OCI-LY1 (cell line): ENCODE measurements at regions not wholly inside any gene's neighbourhood (a gene's known extent, or its start where the extent isn't known, plus 50 kb on each side); places are given as distances from the start of the nearest gene placed in this dataset.

Experiments used
- H2AFZ ChIP-seq: fragments of 200-600 bp; sonication (generic), shearing (Covaris generic); 2 replicates; pipeline ENCODE4 v1.6.0; 2014; ENCODE audit warnings: antibody characterized with exemption, mild to moderate bottlenecking, low read length
- H3F3A ChIP-seq: fragments of 200-600 bp; sonication (generic), shearing (Covaris generic); 2 replicates; pipeline ENCODE4 v1.6.0; 2014; ENCODE audit warnings: mild to moderate bottlenecking, antibody characterized with exemption, low read length, moderate library complexity; ENCODE audit not compliant: insufficient read depth
- H3K27ac ChIP-seq: fragments of 200-600 bp; sonication (generic); 2 replicates; pipeline ENCODE4 v1.5.1; 2014; ENCODE audit warnings: low read length, mixed run types, mild to moderate bottlenecking, low read depth; ENCODE audit not compliant: poor library complexity, severe bottlenecking
- H3K27me3 ChIP-seq: fragments of 200-600 bp; sonication (generic); 2 replicates; pipeline ENCODE4 v1.6.0; 2014; ENCODE audit warnings: antibody characterized with exemption, mild to moderate bottlenecking, low read length, moderate library complexity; ENCODE audit not compliant: insufficient read depth
- H3K36me3 ChIP-seq: fragments of 200-600 bp; sonication (generic); 2 replicates; pipeline ENCODE4 v1.6.1; 2014; ENCODE audit warnings: mild to moderate bottlenecking, antibody characterized with exemption, low read length, moderate library complexity, mixed read lengths; ENCODE audit not compliant: insufficient read depth
- H3K4me1 ChIP-seq: fragments of 200-600 bp; sonication (generic); 2 replicates; pipeline ENCODE4 v1.5.1; 2014; ENCODE audit warnings: mild to moderate bottlenecking, low read length, moderate library complexity; ENCODE audit not compliant: insufficient read depth, severe bottlenecking
- H3K4me2 ChIP-seq: fragments of 200-600 bp; sonication (generic), shearing (Covaris generic); 2 replicates; pipeline ENCODE4 v1.6.1; 2014; ENCODE audit warnings: low read length
- H3K4me3 ChIP-seq: fragments of 200-600 bp; sonication (generic); 2 replicates; pipeline ENCODE4 v1.5.1; 2014; ENCODE audit warnings: low read length, low read depth, mild to moderate bottlenecking, mixed read lengths; ENCODE audit not compliant: poor library complexity, severe bottlenecking
- H3K79me2 ChIP-seq: fragments of 200-600 bp; shearing (Covaris generic); 2 replicates; pipeline ENCODE4 v1.6.1; 2016; ENCODE audit warnings: mixed run types, low read length, mixed read lengths; ENCODE audit not compliant: insufficient read depth
- H3K9ac ChIP-seq: fragments of 200-600 bp; sonication (generic), shearing (Covaris generic); 2 replicates; pipeline ENCODE4 v1.6.1; 2014; ENCODE audit warnings: mild to moderate bottlenecking, low read length, mixed read lengths
- H3K9me2 ChIP-seq: fragments of 200-600 bp; sonication (generic), shearing (Covaris generic); 2 replicates; pipeline ENCODE4 v1.6.1; 2014; ENCODE audit warnings: low read depth, mild to moderate bottlenecking, low read length, mixed read lengths
- H3K9me3 ChIP-seq: fragments of 200-600 bp; shearing (Covaris generic); 2 replicates; pipeline ENCODE4 v1.6.1; 2014; ENCODE audit warnings: low read length, mixed read lengths
- H4K20me1 ChIP-seq: fragments of 200-600 bp; sonication (generic), shearing (Covaris generic); 2 replicates; pipeline ENCODE4 v1.6.0; 2016; ENCODE audit warnings: mild to moderate bottlenecking, low read length; ENCODE audit not compliant: insufficient read depth
- EZH2 ChIP-seq: fragments of 200-600 bp; sonication (generic), shearing (Covaris generic); IDR thresholded peaks from 2 replicates; pipeline ENCODE4 v1.8.0; 2017; ENCODE audit warnings: borderline replicate concordance, mixed run types, mild to moderate bottlenecking, antibody characterized with exemption, low read length, moderate library complexity, mixed read lengths
- TF ChIP-seq, protein P1 (sequence below): fragments of 200-600 bp; sonication (generic), shearing (Covaris generic); IDR thresholded peaks from 2 replicates; pipeline ENCODE4 v1.5.1; 2017; ENCODE audit warnings: mild to moderate bottlenecking, antibody characterized with exemption, low read length, moderate library complexity, mixed read lengths

DNA sequence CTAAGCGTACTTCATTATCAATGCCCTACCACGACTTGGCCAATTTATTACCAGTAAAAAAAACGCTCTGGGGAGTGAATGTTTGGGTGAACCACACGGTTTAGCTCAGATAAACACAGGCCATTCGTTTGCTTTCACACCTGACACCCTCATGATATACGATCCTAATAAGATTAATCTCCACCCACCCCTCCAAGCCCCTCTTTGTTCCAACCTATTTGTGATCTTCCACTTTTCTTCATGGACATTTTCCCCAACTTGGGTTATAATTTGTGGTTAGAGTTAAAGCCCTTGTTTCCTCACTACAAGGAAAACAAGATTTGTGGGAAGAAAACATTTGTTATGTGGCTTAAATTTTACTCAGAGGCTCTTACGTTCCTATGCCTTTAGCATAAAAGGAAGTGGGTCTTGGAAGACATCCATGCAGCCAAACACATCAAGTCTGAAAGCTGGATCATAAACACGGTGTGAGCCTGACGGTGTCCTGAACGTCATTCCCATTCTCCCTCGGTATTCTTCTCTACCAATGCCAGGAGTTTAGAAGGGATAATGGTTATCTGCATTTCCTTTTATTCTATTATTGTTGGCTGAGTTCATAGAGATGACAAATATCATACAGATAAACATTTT is 518.9 kb downstream of the NR2F2 start:
- Histone ChIP-seq H4K20me1 (no peaks in the 10 kb centered on the region), H3K79me2 (no peaks in the 10 kb centered on the region), H3K9ac (no peak overlapping the region), H2AFZ (no peak overlapping the region), H3K9me3 (no peaks in the 10 kb centered on the region), H3K27ac (no peak overlapping the region), H3F3A (no peaks in the 10 kb centered on the region), H3K4me1 (no peaks in the 10 kb centered on the region), H3K4me3 (no peak overlapping the region), H3K9me2 (no peaks in the 10 kb centered on the region), H3K27me3 (no peaks in the 10 kb centered on the region), H3K36me3 (no peaks in the 10 kb centered on the region), H3K4me2 (no peak overlapping the region)
- TF ChIP-seq, protein P1, sequence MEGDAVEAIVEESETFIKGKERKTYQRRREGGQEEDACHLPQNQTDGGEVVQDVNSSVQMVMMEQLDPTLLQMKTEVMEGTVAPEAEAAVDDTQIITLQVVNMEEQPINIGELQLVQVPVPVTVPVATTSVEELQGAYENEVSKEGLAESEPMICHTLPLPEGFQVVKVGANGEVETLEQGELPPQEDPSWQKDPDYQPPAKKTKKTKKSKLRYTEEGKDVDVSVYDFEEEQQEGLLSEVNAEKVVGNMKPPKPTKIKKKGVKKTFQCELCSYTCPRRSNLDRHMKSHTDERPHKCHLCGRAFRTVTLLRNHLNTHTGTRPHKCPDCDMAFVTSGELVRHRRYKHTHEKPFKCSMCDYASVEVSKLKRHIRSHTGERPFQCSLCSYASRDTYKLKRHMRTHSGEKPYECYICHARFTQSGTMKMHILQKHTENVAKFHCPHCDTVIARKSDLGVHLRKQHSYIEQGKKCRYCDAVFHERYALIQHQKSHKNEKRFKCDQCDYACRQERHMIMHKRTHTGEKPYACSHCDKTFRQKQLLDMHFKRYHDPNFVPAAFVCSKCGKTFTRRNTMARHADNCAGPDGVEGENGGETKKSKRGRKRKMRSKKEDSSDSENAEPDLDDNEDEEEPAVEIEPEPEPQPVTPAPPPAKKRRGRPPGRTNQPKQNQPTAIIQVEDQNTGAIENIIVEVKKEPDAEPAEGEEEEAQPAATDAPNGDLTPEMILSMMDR: no peak
- TF ChIP-seq EZH2: no peak

DNA sequence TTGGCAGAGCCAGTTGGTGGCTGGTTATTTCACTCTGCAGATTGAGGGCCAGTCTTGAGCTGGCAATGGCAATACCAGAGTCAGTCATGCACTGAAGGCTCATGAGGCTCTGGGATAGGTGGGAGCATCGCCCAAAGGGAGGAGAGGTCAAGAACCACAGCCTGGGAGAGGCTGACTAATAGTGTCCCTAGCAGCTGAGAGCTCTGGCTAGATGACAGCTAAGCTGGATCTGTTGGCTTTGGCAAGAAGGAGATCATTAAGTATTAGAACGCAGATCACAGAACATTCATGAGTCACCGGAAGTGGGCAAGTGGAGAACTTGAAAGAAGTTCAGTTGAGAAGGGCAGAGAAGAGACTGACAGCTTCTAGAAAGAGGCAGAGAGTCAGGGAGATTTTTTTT is 521.1 kb downstream of the NR2F2 start:
- Histone ChIP-seq H3K9me2 (no peaks in the 10 kb centered on the region), H3K79me2 (no peaks in the 10 kb centered on the region), H4K20me1 (no peaks in the 10 kb centered on the region), H2AFZ (no peak overlapping the region), H3K4me3 (no peak overlapping the region), H3K4me1 (no peaks in the 10 kb centered on the region), H3K36me3 (no peaks in the 10 kb centered on the region), H3K27me3 (no peaks in the 10 kb centered on the region), H3K9ac (no peak overlapping the region), H3F3A (no peaks in the 10 kb centered on the region), H3K4me2 (no peak overlapping the region), H3K9me3 (no peaks in the 10 kb centered on the region), H3K27ac (no peak overlapping the region)
- TF ChIP-seq EZH2: no peak
- TF ChIP-seq, protein P1: no peak

DNA sequence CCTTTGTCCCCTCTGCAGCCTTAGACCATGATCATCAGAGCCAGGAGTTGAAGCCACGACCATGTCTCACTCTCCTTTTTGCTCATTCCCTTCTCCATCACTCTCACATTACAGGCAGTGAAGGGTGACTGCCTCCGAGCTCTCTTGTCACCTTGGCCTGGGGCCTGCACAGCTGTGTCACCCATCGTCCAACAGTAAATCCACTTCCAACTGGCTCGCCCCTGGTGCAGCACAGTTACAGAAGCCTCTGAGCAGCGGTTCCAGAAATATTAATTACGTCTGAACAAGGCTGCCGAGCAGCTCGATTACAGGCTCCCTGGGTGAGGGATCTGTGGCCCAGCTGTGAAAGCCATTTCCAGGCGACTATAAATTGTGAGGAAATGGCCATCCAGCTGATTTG is 528.2 kb downstream of the NR2F2 start:
- Histone ChIP-seq H3K27ac (no peak overlapping the region), H3K9ac (no peak overlapping the region), H3F3A (no peaks in the 10 kb centered on the region), H3K4me2 (no peak overlapping the region), H3K4me1 (no peaks in the 10 kb centered on the region), H2AFZ (no peak overlapping the region), H3K9me3 (no peaks in the 10 kb centered on the region), H3K27me3 (no peaks in the 10 kb centered on the region), H3K9me2 (no peaks in the 10 kb centered on the region), H3K4me3 (no peak overlapping the region), H4K20me1 (no peaks in the 10 kb centered on the region), H3K79me2 (no peaks in the 10 kb centered on the region), H3K36me3 (no peaks in the 10 kb centered on the region)
- TF ChIP-seq EZH2: no peak
- TF ChIP-seq, protein P1: no peak
